HEK293T (cell line): ENCODE measurements at regions not wholly inside any gene's neighbourhood (a gene's known extent, or its start where the extent isn't known, plus 50 kb on each side); places are given as distances from the start of the nearest gene placed in this dataset.
"Not testable (repeated sequence)": the region's sequence is repeated elsewhere in the genome, so short reads cannot be mapped to it uniquely, and the experiment has no call there.

Experiments
- ARNT ChIP-seq: fragments of 450-650 bp; IDR thresholded peaks from 2 replicates; pipeline ENCODE4 v1.6.1; 2017; ENCODE audit warnings: mild to moderate bottlenecking
- BHLHE40 ChIP-seq: fragments of 450-650 bp; IDR thresholded peaks from 2 replicates; pipeline ENCODE4 v1.6.1; 2016; ENCODE audit warnings: mild to moderate bottlenecking, moderate library complexity, borderline replicate concordance
- FOXK2 ChIP-seq: fragments of 450-650 bp; IDR thresholded peaks from 2 replicates; pipeline ENCODE4 v1.6.1; 2016; ENCODE audit warnings: mild to moderate bottlenecking
- HDGF ChIP-seq: fragments of 450-650 bp; IDR thresholded peaks from 2 replicates; pipeline ENCODE4 v1.6.1; 2017; ENCODE audit warnings: antibody characterized with exemption, borderline replicate concordance
- SP1 ChIP-seq: fragments of 450-650 bp; IDR thresholded peaks from 2 replicates; pipeline ENCODE4 v1.6.1; 2017

GRCh38 chr13:53452263-53452808, 423.7 kb downstream of the OLFM4 start:
- TF ChIP-seq SP1, HDGF, FOXK2, BHLHE40, ARNT: not testable (repeated sequence)
